Posterior vena cava (tissue), 2 donors: ENCODE measurements at regions not wholly inside any gene's neighbourhood (a gene's known extent, or its start where the extent isn't known, plus 50 kb on each side); places are given as distances from the start of the nearest gene placed in this dataset.
"Not testable (repeated sequence)": the region's sequence is repeated elsewhere in the genome, so short reads cannot be mapped to it uniquely, and the experiment has no call there.

Experiments
- DNase-seq: peaks from one replicate; pipeline ENCODE4 v3.0.0-alpha.2; 2020; ENCODE audit warnings: low spot score
- intact Hi-C, 2 donors: fragments of 100-400 bp; cut with DNase I; formaldehyde crosslinking; loops; one replicate each; pipeline versions ENCODE4 v1.14.1 to v1.14.2; 2022 to 2023
- donor health status: DM: yes; HTN: yes; CAD: no.
- donor health status: DM: yes; HTN: yes; CAD: no.

DNA sequence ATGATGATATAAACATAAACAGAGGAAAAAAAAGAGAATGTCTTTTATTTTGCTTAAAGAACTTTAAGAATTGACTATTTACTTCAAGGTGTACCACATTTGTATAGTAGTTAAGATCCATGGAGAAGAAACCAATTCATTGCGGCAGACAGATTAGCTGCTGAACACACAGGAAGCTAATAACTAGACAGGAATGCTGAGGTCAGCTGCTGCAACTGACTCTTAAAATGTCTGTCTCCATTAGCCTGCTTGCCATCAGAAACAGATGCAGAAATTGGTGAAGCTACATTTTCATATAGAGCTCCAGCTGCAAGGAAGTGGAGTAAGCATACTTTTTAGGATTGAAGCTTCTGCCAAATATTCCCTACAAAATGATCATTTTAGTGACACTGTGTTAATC is 939.5 kb downstream of the EPHA7 start:
- intact Hi-C loops: no loop called here
- DNase-seq: no peak

DNA sequence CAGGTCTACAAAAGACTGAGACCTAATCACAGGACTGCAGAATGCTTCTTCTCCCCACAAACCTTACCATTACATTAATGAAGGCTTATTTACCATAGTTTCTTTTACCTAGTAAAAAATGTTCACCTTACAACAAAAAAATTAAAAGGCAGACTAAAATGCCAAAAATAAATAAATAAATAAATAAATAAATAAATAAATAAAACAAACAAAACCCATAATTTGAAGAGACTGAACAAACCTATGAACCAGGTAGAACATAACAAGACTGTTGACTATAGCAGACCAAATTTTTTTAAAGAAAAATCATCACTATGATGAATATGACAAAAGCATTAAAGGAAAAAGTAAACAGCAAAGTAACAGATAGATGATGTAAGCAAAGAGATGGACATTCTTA is 946.3 kb downstream of the EPHA7 start:
- no peak for DNase-seq
- intact Hi-C loops: no loop called here

DNA sequence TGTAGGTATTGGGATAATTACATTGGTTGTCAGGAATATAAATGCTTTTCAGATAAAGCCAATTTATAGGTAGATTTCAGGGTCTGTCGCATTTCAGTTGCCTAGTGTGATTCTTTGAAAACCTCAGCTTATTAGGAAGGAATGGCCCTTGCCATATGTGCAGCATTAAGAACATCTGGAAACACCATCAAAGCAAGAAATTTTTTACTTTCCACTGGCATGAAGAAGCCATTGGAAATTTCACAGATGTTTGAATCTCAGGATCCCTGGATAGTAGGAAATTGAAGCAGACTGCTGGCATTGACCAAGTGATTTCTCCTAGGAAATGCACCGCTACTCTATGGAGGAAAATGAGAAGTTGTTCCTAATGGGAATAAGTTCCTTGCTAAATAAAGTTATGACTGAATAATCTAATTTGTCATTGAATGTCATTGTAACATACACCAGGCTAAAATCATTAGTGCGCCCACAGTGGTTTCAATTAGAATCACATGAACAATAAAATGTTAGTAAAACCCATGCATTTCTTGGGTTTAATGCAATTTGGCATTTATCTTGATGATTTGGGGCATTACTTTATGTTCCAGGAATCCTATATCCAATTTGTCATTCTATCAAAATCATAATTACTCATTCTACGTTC is 950.1 kb downstream of the EPHA7 start:
- intact Hi-C loops: no loop called here
- DNase-seq: no peak

DNA sequence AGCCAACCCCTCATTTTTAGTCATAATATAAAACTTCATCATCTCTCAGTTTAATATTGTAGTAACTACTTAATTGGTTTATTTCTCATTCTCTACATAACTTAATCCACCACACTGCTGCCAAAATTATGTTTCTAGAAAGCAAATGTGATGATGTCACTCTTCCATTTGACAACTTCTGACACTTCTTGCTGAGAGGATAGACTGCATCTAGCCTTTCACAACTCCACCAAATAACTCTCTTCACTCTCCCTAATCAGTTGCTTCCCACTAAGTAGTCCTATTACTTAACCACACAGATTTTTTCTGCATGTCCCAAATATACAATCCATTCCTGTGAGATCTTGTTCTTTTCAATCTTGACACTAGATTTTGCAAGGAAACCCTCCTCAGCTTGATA is 951.3 kb downstream of the EPHA7 start:
- no peak for DNase-seq
- intact Hi-C loops: no loop called here

DNA sequence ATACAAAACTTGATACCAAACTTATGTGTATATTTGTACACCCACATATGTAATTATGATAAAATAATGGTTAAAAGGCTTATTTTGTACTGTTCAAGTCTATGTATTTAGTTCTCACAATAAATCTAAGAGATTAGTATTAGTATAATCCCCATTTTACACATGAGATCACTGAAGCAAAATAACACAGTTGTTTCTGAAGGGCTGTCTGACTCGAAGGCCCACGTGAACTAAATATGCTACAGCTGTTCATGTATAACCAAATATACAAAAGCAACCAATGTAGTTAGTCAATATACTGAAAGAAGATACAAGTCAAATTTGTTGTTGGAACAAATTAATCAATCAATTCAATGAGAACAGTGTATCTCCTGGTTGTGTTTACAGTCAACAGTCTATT is 959.2 kb downstream of the EPHA7 start:
- intact Hi-C loops: no loop called here
- DNase-seq: no peak

DNA sequence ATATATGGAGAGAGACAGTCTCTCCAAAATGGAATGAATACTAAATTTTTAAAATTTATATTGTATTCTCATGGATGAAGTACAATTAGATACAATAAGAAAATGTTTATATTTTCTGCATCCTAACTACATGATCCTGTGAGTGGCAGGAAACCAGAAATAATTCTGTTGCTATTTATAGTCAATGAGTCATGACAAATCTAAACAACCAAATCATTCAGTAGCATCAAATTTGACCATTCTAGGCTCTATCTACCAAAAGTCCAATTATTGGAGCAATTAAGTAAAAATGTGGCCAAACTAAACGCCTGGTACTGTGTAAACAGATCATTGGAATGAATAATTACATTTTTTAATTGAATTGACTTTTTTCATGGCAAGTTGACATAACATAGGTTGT is 959.8 kb downstream of the EPHA7 start:
- DNase-seq: no peak
- intact Hi-C loops: no loop called here

DNA sequence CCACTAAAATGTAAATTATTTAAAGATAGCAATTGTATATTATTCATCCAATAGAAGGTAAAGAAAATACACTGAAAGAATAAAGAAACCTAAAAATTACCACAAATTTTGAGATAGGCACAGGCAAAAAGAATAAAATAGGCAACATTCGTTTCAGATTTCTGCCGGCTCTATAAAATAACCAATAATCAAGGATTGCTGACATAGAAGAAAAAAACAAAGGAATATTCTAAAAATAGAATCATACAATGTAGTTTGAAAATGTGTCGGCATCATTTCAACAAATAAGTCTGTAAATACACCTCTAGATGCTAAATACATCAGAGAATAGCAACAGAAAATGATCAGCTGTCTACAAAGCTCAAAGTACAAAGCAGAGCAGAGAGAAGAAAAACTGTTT is 973.3 kb downstream of the EPHA7 start:
- intact Hi-C loops: no loop called here
- DNase-seq: no peak

DNA sequence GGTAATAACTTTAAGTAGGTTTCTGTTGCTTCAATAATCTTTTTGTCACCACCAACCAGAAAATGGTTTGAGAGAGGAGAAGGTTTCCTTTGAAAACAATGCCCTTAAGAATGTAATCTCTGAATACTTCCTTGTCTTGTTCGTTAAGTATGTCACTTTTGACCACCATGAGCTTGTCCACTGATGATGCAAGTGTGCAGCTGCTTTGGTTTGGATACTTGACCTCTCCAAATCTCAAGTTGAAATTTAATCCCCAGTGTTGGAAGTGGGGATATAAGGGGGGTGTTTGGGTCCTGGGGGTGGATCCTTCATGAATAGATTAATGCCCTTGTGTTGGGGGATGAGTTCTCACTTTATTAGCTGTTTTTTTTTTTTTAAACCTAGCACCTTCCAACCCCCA is 985.4 kb downstream of the EPHA7 start:
- no peak for DNase-seq
- intact Hi-C loops: no loop called here

DNA sequence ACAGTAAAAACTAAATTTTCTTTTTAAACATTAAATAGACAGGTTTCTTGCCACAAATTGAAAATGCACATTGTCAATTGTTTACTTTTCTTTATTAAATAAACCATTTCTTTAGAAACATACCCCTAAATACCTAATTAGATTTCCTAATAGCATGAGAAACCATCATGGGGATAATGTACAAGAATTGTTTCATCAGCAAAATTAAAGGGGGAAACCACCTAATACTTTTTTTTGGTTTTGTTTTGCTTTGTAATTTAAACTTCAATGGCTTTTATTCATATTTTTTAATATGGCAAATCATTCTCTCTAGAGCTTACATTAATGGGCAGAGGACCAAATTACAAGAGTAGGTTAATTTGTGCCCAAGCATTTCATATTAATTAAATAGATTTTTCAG is 987.9 kb downstream of the EPHA7 start:
- no peak for DNase-seq
- intact Hi-C loops: no loop called here

DNA sequence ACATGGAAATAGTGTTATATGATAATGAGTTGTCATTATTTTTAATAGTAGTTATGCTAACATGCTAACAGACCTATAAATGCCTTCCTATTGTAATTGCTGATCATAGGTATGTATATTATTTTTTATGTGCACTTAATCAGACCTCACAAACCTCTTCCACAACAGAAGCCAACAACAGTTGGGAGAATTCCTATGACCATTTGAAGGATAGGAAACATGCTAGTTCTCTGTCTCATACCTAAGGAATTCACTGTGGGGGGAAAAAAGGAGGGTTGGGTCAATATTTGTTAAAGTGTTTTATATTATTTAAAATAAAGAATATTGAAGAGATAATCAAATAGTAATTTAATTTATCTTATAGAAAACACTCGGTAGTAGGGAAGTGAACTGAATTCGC is 990.9 kb downstream of the EPHA7 start:
- no peak for DNase-seq
- intact Hi-C loops: no loop called here

DNA sequence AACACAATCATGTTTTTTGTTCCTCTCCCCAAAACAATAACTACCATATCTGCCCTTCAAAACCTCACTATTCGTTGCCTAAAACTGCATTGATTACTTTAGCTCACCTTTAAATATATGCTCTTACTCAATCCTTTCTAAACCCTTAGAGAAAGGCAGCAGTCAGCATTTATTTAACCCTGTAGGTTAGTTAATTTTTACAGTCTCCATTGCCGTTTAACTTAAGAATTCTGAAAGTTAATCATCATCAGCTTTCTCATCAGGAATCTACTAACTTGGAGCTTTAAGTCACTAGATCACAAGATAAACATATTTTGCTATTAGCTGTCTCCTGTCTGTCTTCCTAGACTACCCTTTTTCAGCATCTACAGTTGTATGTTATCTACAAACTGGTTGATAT is 991.9 kb downstream of the EPHA7 start:
- no peak for DNase-seq
- intact Hi-C loops: no loop called here

DNA sequence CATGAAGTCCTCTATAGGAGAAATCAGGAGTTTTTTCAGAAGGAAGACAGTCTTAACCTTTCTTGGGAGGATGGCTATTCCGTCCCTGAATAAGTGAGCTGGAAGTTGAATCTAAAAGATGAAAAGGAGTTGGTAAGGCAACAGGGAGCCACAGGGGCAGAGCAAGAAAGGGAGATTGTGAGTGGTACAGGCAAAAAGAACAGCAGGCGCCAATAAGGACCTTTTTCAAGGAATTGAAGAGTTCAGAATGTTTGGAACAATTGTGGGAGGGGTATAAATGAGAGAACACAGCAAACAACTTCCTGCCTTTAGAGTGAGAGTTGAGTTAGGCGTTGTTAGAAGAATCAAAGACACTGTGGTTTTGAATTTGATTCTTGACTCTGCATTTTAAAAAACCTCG is 1003.7 kb downstream of the EPHA7 start:
- intact Hi-C loops: no loop called here
- no peak for DNase-seq

DNA sequence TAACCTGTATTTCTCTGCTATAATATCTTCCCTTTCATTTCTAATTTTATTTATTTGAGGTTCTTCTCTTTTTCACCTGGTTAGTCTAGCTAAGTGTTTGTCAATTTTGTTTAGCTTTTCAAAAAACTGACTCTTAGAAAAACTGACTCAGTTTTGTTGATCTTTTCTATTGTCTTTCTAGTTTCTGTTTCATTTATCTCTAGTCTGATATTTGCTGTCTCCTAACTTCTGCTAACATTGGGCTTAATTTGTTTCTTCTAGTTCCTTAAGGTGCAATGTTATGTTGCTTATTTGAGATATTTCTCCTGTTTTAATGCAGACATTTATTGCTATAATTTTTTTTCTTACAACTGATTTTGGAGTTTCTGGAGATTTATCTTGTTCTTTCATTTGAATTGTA is 1011.0 kb downstream of the EPHA7 start:
- intact Hi-C loops: no loop called here

DNA sequence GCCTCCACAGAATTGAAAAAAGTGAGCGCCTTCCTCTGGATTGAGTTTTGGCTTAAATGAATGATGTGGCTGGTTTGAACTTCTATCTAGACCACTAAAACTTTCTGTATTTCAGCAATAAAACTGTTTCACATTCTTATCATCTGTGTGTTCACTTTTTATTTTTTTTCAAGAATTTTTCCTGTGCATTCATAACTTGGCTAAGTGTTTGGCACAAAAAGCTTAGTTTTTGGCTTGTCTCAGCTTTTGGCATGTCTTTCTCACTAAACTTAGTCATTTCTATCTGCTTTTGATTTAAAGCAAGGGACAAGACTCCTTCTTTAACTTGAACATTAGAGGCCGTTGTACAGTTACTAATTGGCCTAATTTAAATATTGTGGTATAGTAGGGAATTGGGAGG is 1015.1 kb downstream of the EPHA7 start:
- DNase-seq: no peak

More for the DNA sequence above, 1011.0 kb downstream of the EPHA7 start:
- DNase-seq: no peak

DNA sequence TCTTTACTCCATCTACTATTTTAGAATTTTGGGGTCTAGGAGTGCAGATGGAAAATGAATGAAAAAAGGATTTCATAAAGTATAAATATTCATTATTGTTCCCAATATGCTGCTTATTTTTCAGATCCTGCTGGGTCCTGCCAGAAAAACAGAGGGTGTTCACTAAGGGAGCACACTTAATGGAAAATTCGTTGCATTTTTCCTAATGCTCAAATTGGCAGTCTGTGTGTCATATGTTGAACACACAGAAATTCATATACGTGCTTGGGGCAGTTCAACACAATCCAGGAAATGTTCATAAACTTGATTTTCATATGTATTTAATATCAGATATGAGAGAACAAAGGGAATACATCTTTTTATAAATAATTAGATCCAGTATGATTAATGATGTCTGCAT is 1019.4 kb downstream of the EPHA7 start:
- intact Hi-C loops: no loop called here
- no peak for DNase-seq

More for the DNA sequence above, 1015.1 kb downstream of the EPHA7 start:
- intact Hi-C loops: no loop called here

DNA sequence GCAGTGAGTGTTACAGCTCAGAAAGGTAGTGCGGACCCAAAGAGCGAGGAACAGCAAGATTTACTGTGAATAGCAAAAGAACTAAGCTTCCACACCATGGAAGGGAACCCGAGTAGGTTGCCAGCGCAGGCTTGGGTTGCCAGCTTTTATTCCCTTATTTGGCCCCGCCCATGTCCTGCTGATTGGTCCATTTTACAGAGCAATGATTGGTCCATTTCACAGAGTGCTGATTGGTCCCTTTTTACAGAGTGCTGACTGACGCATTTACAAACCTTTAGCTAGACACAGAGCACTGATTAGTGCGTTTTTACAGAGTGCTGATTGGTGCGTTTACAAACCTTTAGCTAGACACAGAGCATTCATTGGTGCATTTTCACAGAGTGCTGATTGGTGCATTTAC is 1030.7 kb downstream of the EPHA7 start:
- DNase-seq, intact Hi-C loops: not testable (repeated sequence)

DNA sequence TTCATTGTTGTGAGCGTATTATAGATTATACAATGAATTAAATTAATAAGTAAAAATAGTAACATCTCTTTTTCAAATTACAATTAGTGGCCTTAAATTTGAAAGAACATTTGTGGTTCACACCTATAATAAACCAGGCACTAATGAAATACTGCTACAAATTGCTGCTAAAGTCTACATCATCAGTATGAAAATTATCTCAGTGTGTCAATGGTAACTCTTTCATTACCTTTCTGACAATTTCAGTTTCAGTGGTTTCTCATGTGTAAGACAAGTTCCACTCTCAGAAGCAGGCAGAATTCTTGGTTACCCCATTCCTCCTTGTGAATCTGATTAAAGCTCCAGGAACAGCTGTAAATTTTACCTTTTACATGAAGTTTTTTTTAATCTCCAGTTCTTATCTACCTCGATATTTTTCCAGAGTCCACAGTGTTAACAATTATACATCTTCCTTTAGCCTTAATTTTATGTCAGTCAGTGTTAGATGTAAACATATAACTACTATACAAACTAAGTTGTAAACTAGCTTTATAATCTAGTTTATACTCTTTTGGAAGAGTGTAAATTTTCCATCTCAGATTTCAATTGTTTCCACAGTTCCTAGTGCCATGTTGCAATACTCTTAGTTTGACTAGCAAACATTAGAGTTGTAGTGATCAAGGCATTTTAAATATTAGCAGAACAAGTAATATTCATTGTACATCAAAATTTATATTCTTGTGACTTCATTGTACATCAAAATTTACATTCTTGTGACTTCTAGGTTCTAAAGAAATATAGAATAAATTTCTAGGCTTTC is 1038.4 kb downstream of the EPHA7 start:
- intact Hi-C loops: no loop called here
- DNase-seq: no peak

DNA sequence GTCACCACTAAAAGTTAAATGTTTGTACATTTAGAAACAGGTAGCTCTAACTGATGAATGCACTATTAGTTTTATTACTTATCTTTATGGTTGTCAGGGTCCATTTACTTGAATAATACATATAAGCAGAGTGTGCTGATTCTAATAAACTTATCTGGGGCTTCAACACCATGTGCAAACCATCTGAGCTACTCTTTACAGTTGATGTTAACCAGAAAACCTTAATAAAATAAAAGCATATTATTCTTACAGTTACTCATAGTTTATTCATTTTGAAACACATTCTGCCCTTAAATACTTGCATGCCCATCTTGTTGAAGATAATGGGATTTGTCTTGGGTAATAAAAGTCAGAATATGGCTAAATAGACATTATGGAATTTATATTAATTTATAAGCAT is 1042.2 kb downstream of the EPHA7 start:
- no peak for DNase-seq
- intact Hi-C loops: no loop called here

DNA sequence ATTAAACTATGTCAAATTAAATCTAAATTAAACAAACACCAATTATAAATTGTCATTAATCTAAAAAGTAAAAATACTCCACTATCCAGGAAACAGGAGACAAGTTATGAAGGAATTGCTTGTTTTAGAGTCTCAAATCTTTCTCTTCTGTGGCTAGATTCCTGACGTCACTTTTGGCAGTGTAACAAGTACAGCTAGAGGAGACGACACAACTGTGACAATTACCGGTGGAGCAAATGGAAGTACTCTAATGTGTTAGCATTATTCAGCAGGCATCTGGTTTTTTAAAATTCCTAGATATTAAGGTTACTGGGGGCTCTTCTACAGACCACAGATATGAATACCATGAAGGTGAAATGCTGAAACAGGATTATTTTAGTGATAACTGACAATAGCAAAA is 1042.7 kb downstream of the EPHA7 start:
- intact Hi-C loops: no loop called here
- DNase-seq: no peak

DNA sequence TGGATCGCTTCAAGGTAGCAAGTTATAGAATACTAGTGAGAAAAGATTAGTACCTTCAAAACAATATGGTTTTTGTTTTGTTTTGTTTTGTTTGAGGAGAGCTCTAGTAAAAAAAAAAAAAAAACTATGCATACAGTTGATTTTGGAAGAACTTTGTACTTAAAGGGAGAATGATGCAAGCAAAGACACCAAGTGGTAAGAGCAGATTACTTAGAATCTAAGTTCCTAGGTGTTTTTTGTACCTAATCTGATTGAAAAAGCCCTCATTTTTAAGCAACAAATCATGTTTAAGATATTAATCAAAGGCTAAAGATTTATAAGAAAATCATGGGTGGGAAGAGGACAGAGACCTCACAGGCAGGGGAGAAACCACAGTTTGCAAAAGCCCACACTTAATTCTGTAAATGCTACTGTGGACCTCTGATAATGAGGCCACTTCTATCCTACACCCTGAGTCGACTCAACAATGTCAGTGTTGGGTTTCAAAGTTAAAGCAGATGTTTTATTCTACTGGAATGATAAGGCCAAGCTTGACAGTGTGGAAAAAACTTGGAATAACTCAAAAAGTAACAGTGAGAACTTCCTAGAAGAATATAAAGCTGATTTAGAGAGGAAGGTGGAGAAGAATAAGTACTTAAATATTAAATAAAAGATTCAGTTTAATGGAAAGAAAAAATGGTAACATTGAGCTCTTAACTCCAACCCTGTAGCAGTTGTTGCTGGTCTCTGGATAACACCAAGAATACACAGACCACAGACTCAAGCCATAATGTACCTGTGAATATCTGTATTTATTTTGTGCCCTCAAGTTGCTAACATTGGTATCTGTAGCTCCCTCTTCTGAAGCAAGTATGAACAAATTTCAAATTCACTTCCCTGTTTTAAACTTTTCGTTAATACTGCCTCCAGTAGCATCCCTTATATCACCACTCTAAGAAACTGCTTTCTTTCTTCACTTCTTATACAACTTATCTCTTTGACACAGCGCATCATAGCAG is 1047.8 kb downstream of the EPHA7 start:
- intact Hi-C loops: no loop called here
- no peak for DNase-seq
